HG03135 (cell line): ENCODE measurements at regions not wholly inside any gene's neighbourhood (a gene's known extent, or its start where the extent isn't known, plus 50 kb on each side); places are given as distances from the start of the nearest gene placed in this dataset.
"Not testable (repeated sequence)": the region's sequence is repeated elsewhere in the genome, so short reads cannot be mapped to it uniquely, and the experiment has no call there.

Experiments
- ATAC-seq: cut with Tn5 transposase; IDR thresholded peaks from one replicate; pipeline ENCODE4 v1.9.1; 2021; ENCODE audit warnings: mild to moderate bottlenecking, moderate library complexity; ENCODE audit not compliant: unreplicated experiment

DNA sequence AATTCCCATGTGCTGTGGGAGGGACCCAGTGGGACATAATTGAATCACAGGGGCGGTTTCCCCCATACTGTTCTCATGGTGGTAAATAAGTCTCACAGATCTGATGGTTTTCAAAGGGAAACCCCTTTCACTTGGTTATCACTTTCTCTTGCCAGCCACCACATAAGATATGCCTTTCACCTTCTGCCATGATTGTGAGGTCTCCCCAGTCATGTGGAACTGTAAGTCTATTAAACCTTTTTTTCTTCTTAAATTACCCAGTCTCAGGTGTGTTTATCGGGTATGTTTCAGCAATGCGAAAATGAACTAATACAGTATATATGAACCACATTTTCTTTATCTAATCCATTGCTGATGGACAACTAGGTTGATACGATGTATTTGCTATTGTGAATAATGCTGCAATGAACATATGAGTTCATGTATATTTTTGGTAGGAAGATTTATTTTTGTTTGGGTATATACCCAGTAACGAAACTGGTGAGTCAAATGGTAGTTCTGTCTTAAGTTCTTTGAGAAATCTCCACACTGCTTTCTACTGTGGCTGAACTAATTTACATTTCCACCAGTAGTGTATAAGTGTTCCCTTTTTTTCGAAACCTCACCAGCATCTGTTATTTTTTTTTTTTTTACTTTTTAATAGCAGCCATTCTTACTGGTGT, 70.0 kb upstream of the HGF start:
- ATAC-seq = peak; percentile 66

- ATAC-seq = no peak
Observed at GRCh38 chr7:81833401-81833800, 63.6 kb upstream of the HGF start.

DNA sequence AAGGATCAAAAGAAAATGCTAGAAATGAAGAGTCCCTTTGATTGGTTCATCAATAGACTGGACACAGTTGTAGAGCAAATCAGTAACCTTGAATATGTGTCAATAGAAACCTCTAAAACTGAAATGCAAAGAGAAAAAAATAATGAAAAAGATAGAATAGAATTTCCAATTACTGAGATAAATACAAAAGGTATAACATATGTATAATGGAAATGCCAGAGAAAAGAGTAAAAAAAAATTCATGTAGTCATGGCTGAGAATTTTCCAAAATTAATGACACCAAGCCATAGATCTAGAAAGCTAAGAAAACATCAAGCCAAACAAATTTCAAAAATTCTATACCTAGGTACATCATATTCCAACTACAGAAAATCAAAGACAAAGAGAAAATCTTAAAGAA, 62.0 kb upstream of the HGF start:
- ATAC-seq = no peak

DNA sequence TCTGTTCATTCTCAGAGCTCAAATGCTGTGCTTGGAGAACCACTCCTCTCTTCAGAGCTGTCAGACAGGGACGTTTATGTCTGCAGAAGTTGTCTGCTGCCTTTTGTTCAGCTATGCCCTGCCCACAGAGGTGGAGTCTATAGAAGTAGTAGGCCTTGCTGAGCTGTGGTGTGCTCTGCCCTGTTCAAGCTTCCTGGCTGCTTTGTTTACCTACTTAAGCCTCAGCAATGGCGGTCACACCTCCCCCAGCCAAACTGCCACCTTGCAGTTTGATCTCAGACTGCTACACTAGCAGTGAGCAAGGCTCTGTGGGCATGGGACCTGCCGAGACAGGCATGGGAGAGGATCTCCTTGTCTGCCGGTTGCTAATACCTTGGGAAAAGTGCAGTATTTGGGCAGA, 59.7 kb upstream of the HGF start:
- ATAC-seq = not testable (repeated sequence)

- ATAC-seq = no peak
Observed at GRCh38 chr7:81822811-81823210, 53.0 kb upstream of the HGF start.

DNA sequence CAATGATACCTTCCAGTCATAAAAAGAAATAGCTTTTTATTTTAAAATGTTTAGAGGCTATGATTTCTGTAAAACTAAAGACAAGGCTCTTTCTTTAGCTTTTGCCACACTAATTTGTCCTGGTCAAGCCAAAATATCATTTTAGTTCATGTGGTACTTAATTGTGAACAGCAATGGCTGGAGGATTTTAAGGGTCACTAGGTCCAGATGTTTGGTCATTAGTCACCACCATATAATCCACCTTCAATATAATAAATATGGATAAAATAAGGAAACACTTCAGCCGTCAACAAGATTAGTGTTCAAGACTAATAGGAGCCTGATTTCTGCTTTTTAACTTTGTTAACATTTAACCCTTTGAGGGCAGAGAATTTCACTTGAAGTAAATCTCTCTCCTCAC, 50.0 kb upstream of the HGF start:
- ATAC-seq = no peak
